Keratinocyte (primary cell): ENCODE measurements at regions not wholly inside any gene's neighbourhood (a gene's known extent, or its start where the extent isn't known, plus 50 kb on each side); places are given as distances from the start of the nearest gene placed in this dataset.

ENCODE experiments used
- CTCF ChIP-seq, 3 experiments: IDR thresholded peaks in 1 of 3; conservative IDR thresholded peaks in 1 of 3; optimal IDR thresholded peaks in 1 of 3; 2 replicates in 2 of 3; 3 replicates in 1 of 3; pipeline versions ENCODE3 to v1.5.1; 2011; ENCODE audit warnings: low read length in 3 of 3, mild to moderate bottlenecking in 3 of 3, moderate library complexity in 2 of 3, control low read depth in 1 of 3, inconsistent platforms in 1 of 3; ENCODE audit not compliant: insufficient read depth in 2 of 3; ENCODE audit errors: extremely low read depth in 1 of 3
- EZH2 ChIP-seq: IDR thresholded peaks from one replicate; pipeline ENCODE4 v1.6.1; 2012; ENCODE audit warnings: inconsistent platforms, mild to moderate bottlenecking, low read length, moderate library complexity

DNA sequence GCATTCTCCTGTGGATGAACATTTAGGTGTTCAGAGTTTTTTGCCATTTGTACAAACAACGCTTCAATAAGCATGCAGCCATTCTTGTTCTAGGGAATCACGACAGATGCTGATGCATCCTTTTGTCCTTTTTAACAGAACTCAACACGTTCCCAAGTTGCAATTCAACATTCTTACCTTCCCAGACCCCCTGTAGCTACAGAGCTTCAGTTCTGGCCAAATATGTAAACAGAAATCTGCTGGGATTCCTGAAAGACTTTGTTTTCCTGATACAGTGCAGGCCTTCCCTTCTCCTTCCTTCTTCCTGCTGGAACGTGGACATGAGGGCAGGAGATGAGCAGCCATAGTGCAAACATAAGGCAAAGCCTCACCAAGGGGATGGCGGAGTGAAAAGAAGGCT is 59.1 kb upstream of the SPATA12 start:
- TF ChIP-seq CTCF (optimal IDR thresholded peaks at IDR 0.05 in 1 of 3, IDR thresholded peaks at IDR 0.05 in 1 of 3, conservative IDR thresholded peaks at IDR 0.05 in 1 of 3; ENCODE audit: extremely low read depth in 1 of 3, insufficient read depth in 2 of 3, low read length in 3 of 3) (no peak), EZH2 (no peak)
